Neuronal stem cell (in vitro differentiated cells): ENCODE measurements at regions not wholly inside any gene's neighbourhood (a gene's known extent, or its start where the extent isn't known, plus 50 kb on each side); places are given as distances from the start of the nearest gene placed in this dataset.

Experiments used
- DNase-seq: peaks from one replicate; pipeline ENCODE4 v3.0.0-alpha.2; 2013; ENCODE audit warnings: low spot score
- H2AFZ ChIP-seq: one replicate; pipeline ENCODE4 v1.6.1; 2013; ENCODE audit warnings: mild to moderate bottlenecking, low read length, inconsistent platforms
- H2AK5ac ChIP-seq: 2 replicates; pipeline ENCODE4 v1.6.1; 2013; ENCODE audit warnings: low read depth, mild to moderate bottlenecking, inconsistent platforms, low read length, moderate library complexity, mixed read lengths
- H2BK120ac ChIP-seq: 2 replicates; pipeline ENCODE4 v1.6.1; 2013; ENCODE audit warnings: low read depth, mild to moderate bottlenecking, inconsistent platforms, low read length, moderate library complexity, mixed read lengths
- H2BK12ac ChIP-seq: one replicate; pipeline ENCODE4 v1.6.1; 2013; ENCODE audit warnings: low read length, inconsistent platforms
- H2BK15ac ChIP-seq: 2 replicates; pipeline ENCODE4 v1.6.1; 2013; ENCODE audit warnings: mild to moderate bottlenecking, low read length, inconsistent platforms, mixed read lengths
- H2BK5ac ChIP-seq: one replicate; pipeline ENCODE4 v1.6.1; 2013; ENCODE audit warnings: inconsistent platforms, mild to moderate bottlenecking, low read length, moderate library complexity
- H3K14ac ChIP-seq: one replicate; pipeline ENCODE4 v1.6.1; 2013; ENCODE audit warnings: low read length, inconsistent platforms
- H3K18ac ChIP-seq: 2 replicates; pipeline ENCODE4 v1.6.1; 2013; ENCODE audit warnings: low read length, inconsistent platforms
- H3K23ac ChIP-seq: 2 replicates; pipeline ENCODE4 v1.6.1; 2013; ENCODE audit warnings: low read depth, mild to moderate bottlenecking, mixed read lengths, low read length, inconsistent platforms; ENCODE audit not compliant: poor library complexity
- H3K27ac ChIP-seq: replicated peaks from 3 replicates; pipeline ENCODE4 v1.5.1; 2013; ENCODE audit warnings: low read length, inconsistent platforms
- H3K27me3 ChIP-seq, 3 experiments: 2 replicates each; pipeline ENCODE4 v1.6.1; 2013; ENCODE audit warnings: low read length in 3 of 3, mild to moderate bottlenecking in 2 of 3, inconsistent platforms in 1 of 3, low read depth in 1 of 3, mixed read lengths in 1 of 3, moderate library complexity in 1 of 3; ENCODE audit not compliant: control insufficient read depth in 3 of 3, insufficient read depth in 3 of 3
- H3K36me3 ChIP-seq, 2 donors: replicated peaks in 1 of 2; 2 replicates each; pipeline ENCODE4 v1.6.1; 2013; ENCODE audit warnings: low read length in 2 of 2; ENCODE audit not compliant: control insufficient read depth in 2 of 2, insufficient read depth in 2 of 2
- H3K4ac ChIP-seq: 2 replicates; pipeline ENCODE4 v1.6.1; 2013; ENCODE audit warnings: inconsistent platforms, mild to moderate bottlenecking, low read length, moderate library complexity
- H3K4me1 ChIP-seq, 2 donors: 1 replicate in 1 of 2; 2 replicates in 1 of 2; pipeline ENCODE4 v1.6.1; 2013; ENCODE audit warnings: low read length in 2 of 2, low read depth in 1 of 2; ENCODE audit not compliant: control insufficient read depth in 2 of 2, insufficient read depth in 1 of 2
- H3K4me2 ChIP-seq: one replicate; pipeline ENCODE4 v1.6.1; 2013; ENCODE audit warnings: mild to moderate bottlenecking, low read length, inconsistent platforms; ENCODE audit not compliant: insufficient read depth, poor library complexity, severe bottlenecking
- H3K4me3 ChIP-seq, 2 donors: 2 replicates each; pipeline ENCODE4 v1.5.1; 2013; ENCODE audit warnings: low read length in 2 of 2, mild to moderate bottlenecking in 2 of 2, inconsistent platforms in 1 of 2, moderate library complexity in 1 of 2
- H3K79me1 ChIP-seq: one replicate; pipeline ENCODE4 v1.6.1; 2013; ENCODE audit warnings: low read depth, mild to moderate bottlenecking, inconsistent platforms, low read length, moderate library complexity
- H3K9ac ChIP-seq: one replicate; pipeline ENCODE4 v1.6.1; 2013; ENCODE audit warnings: mild to moderate bottlenecking, low read depth, low read length, inconsistent platforms; ENCODE audit not compliant: poor library complexity
- H3K9me3 ChIP-seq, 2 donors: replicated peaks in 1 of 2; 2 replicates each; pipeline versions ENCODE3 to v1.6.1; 2013; ENCODE audit warnings: low read length in 2 of 2, mild to moderate bottlenecking in 2 of 2, inconsistent platforms in 1 of 2, low read depth in 1 of 2, mixed read lengths in 1 of 2, moderate library complexity in 1 of 2; ENCODE audit not compliant: control insufficient read depth in 2 of 2, insufficient read depth in 1 of 2
- H4K8ac ChIP-seq: one replicate; pipeline ENCODE4 v1.6.1; 2013; ENCODE audit warnings: low read depth, mild to moderate bottlenecking, inconsistent platforms, low read length, moderate library complexity
- H4K91ac ChIP-seq: one replicate; pipeline ENCODE4 v1.6.1; 2013; ENCODE audit warnings: low read length, low read depth, mild to moderate bottlenecking, inconsistent platforms; ENCODE audit not compliant: poor library complexity
- WGBS, 2 donors: extraction: QIAGEN DNeasy Blood & Tissue Kit; methylation state at CpG; one replicate each; pipeline ENCODE4 v1.1.7; 2013; ENCODE audit warnings: missing lambda C conversion rate in 2 of 2, mixed read lengths in 1 of 2; ENCODE audit not compliant: insufficient read length in 2 of 2, insufficient replicate concordance in 1 of 2; ENCODE audit errors: extremely low coverage in 2 of 2; 5-methylcytosine and 5-hydroxymethylcytosine counted together

DNA sequence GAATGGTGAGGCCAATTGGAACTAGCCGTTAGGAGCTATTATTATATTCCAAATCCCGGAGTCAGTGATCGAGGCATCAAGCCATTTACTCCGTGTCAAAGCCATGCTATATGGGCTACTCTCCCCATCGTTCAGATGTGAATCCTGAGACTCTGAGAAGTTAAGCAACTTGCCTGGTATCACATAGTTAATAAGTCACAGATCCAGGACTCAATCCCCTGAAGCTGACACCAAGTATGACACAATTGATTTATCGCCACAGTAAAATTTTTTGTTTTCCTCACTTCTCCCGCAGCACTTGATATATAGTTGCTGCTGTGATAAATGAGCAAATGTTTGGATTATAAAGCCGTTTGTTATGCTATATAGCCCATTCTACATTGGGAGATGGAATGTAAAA is 50.8 kb upstream of the TSHZ2 start:
- Histone ChIP-seq H3K4me3 (no peak overlapping the region), H3K4me1 (peaks cover 8 to 14% of the 10 kb centered on the region in 2 donors), H3K27me3 (no peaks in the 10 kb centered on the region), H2BK15ac (no peak overlapping the region), H2BK5ac (no peak overlapping the region), H3K9ac (no peak overlapping the region), H2BK120ac (no peak overlapping the region), H3K18ac (no peak overlapping the region), H3K14ac (no peak overlapping the region), H2AFZ (no peak overlapping the region), H3K23ac (no peak overlapping the region), H3K79me1 (no peaks in the 10 kb centered on the region), H3K27ac (no peak overlapping the region), H3K4me2 (no peak overlapping the region), H3K36me3 (no peaks in the 10 kb centered on the region), H3K9me3 (no peaks in the 10 kb centered on the region), H4K8ac (no peak overlapping the region), H2BK12ac (no peak overlapping the region), H2AK5ac (no peak overlapping the region), H3K4ac (no peak overlapping the region), H4K91ac (no peak overlapping the region)
- no peak for DNase-seq
- no CpG with 5 or more reads among the region's 8 CpGs for WGBS, 2 donors

DNA sequence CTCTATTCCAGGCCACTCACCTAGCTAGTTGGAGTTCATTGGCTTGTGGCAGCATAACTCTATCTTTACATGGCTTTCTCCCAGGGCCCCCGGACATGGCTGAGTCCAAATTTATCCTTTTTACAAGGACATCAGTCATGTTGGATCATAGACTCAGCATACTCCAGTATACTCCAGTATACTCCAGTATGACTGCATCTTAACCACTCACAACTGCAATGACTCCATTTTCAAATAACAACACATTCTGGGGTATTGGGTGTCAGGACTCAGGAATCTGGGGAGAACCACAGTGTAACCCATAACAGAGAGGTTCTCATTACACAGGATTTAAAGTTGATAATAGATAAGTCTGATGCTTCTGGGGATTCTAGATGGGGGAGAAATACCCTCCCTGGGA is 53.8 kb upstream of the TSHZ2 start:
- H3K18ac ChIP-seq: no peak overlapping the region
- no peaks in the 10 kb centered on the region for H3K27me3 ChIP-seq
- H2BK120ac ChIP-seq: no peak overlapping the region
- no peak overlapping the region for H2BK15ac ChIP-seq
- no peaks in the 10 kb centered on the region for H3K79me1 ChIP-seq
- H3K4ac ChIP-seq: no peak overlapping the region
- H4K8ac ChIP-seq: no peak overlapping the region
- H3K27ac ChIP-seq: no peak overlapping the region
- DNase-seq: no peak
- no peaks in the 10 kb centered on the region for H3K36me3 ChIP-seq
- WGBS, 2 donors: no CpG with 5 or more reads among the region's 1 CpG
- H4K91ac ChIP-seq: no peak overlapping the region
- H2BK12ac ChIP-seq: no peak overlapping the region
- H3K4me1 ChIP-seq: peaks cover 5 to 6% of the 10 kb centered on the region in 2 donors
- no peak overlapping the region for H2AK5ac ChIP-seq
- no peak overlapping the region for H2AFZ ChIP-seq
- peaks cover 0 to 2% of the 10 kb centered on the region in 2 donors for H3K9me3 ChIP-seq
- H3K4me2 ChIP-seq: no peak overlapping the region
- no peak overlapping the region for H2BK5ac ChIP-seq
- no peak overlapping the region for H3K9ac ChIP-seq
- no peak overlapping the region for H3K23ac ChIP-seq
- no peak overlapping the region for H3K4me3 ChIP-seq
- H3K14ac ChIP-seq: no peak overlapping the region

DNA sequence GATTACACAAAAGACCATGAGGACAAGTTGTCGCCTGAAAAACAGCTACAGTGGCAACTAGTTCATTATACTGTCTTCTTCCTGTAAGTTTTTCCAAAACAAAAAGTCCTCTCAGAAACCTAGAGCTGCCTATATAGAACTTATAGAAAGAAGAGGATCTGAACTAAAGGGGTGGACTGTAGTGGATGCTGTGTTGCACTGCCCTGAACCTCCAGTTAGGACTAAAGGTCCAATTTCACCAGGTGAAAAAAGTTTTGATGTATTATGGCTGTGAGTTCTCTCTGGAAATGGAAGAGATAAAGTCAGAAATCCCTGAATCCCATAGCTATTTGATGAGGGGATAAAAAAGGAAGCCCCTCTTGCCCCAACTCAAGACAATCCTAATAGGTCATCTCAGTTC is 56.6 kb upstream of the TSHZ2 start:
- Histone ChIP-seq H3K4me1 (peaks cover 0 to 2% of the 10 kb centered on the region in 2 donors), H3K79me1 (no peaks in the 10 kb centered on the region), H2BK120ac (no peak overlapping the region), H3K14ac (no peak overlapping the region), H3K9ac (no peak overlapping the region), H3K36me3 (no peaks in the 10 kb centered on the region), H3K4me3 (no peak overlapping the region), H2BK12ac (no peak overlapping the region), H2AK5ac (no peak overlapping the region), H3K9me3 (peaks cover 0 to 2% of the 10 kb centered on the region in 2 donors), H2AFZ (no peak overlapping the region), H3K27me3 (no peaks in the 10 kb centered on the region), H3K4me2 (no peak overlapping the region), H3K18ac (no peak overlapping the region), H2BK15ac (no peak overlapping the region), H3K27ac (no peak overlapping the region), H3K23ac (no peak overlapping the region), H3K4ac (no peak overlapping the region), H4K91ac (no peak overlapping the region), H4K8ac (no peak overlapping the region), H2BK5ac (no peak overlapping the region)
- no CpG with 5 or more reads among the region's 1 CpG for WGBS, 2 donors
- DNase-seq: no peak

DNA sequence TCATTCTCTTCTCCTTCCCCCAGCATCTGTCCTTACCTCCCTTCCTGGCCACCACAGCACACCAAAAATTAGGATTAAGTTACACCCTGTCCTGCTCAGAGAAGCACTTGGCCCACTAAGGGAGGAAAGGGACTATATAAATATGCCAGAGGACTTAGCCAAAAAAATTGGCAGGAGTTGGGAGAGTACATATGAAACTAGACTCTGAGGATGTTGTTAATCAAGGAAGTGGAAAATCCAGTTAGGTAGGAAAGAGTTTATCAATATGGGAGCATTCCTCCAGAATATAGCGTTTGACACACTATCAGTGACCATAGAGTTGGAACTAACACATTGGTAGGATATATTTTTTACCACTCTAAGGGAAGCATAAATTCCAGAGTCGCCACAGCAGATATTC is 57.3 kb upstream of the TSHZ2 start:
- no peak overlapping the region for H3K18ac ChIP-seq
- no CpG with 5 or more reads among the region's 2 CpGs for WGBS, 2 donors

More for the DNA sequence above, 57.3 kb upstream of the TSHZ2 start:
- Histone ChIP-seq H3K27me3 (no peaks in the 10 kb centered on the region), H3K4me2 (no peak overlapping the region), H3K4ac (no peak overlapping the region), H3K14ac (no peak overlapping the region), H4K8ac (no peak overlapping the region), H3K79me1 (no peaks in the 10 kb centered on the region), H3K36me3 (no peaks in the 10 kb centered on the region), H3K9ac (no peak overlapping the region), H3K27ac (no peak overlapping the region), H2BK15ac (no peak overlapping the region), H2AK5ac (no peak overlapping the region), H3K4me1 (no peaks in the 10 kb centered on the region), H3K4me3 (no peak overlapping the region), H3K9me3 (peaks cover 0 to 2% of the 10 kb centered on the region in 2 donors), H4K91ac (no peak overlapping the region), H3K23ac (no peak overlapping the region), H2BK12ac (no peak overlapping the region), H2BK5ac (no peak overlapping the region), H2BK120ac (no peak overlapping the region), H2AFZ (no peak overlapping the region)
- DNase-seq: no peak
